ENCODE measurements at regions not wholly inside any gene's neighbourhood (a gene's known extent, or its start where the extent isn't known, plus 50 kb on each side); places are given as distances from the start of the nearest gene placed in this dataset.

DNA sequence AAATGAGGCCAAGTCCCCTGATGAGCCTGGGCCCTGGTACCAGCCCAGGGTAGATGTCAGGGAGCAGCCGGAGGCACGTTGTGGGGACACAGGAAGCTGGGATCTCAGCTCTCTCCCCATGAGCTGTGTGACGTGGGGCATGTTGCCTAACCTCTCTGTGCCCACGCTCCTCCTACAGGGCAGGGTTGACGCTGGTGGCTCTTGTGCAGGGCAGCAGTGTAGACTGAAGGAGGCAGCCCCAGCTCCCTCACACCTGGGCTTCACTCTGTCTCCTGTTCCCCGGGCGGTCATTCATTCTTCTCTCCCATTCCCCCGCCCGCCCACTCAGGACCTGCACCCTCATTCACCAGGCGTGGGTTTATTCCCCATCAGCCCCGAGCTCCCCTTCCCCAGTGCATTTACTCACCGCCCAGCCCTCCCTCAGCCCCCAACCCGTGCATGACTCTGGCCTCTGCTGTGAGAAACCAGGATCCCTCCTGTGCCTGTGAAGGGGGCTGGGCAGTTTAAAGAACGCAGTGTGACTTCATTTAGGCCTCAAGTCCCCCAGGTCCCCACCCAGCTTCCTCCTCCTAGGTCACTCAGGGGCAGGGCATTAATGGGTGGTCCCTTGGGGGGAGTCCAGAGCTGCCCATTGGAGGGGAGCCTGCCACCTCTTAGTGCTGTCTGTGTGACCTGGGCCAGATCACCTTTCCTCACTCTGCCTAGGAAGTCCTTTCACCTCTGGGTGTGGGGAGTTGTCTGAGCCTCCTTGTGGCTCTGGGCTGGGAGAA lies 285.7 kb downstream of the PTPRU start:
- no peak for DNase-seq

GRCh38 chr1:29521438-29521715 lies 285.1 kb downstream of the PTPRU start:
- DNase-seq, result no peak

DNA sequence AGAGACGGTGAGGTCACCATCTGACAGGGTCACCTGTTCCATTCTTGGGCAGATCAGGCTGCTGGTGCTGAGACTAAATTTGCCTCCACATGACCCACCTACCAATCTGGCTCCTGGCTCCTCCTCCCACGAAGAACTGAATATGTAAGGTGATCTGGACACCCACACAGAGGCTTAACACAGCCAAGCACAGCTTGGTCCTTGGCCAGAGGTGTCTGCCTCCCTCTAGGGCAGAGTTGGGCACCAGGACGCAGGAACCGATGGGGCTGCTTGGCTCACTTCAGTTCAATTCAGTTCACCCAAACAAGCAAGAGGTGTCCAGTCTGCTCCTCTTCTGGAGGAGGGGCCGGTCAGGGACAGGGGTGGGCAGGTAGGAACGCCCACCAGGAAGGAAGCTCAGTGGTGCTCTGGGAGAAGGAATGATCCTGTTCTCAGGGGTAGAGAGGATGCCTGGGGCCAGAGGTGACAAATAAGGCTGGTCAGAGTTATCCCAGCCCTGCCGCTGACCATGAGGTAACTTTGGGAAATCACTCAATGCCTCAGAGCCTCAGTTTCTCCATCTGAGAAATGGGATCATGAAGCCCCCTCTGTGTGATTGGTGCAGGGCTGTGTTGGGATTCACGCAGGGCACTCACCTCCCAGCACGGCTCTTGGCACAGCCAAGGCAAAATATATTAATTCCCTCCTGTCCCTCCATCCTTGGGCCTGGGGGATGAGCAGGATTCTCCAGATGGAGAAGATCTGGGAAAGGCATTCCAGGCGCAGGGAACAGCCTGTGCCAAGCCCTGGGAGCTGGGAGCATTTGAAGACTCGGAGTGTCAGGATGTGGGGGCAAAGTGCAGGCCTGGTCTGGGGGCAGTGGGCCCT lies 284.5 kb downstream of the PTPRU start:
- no peak for DNase-seq

- no peak for DNase-seq
Observed at GRCh38 chr1:29519788-29520110, 283.4 kb downstream of the PTPRU start.

DNA sequence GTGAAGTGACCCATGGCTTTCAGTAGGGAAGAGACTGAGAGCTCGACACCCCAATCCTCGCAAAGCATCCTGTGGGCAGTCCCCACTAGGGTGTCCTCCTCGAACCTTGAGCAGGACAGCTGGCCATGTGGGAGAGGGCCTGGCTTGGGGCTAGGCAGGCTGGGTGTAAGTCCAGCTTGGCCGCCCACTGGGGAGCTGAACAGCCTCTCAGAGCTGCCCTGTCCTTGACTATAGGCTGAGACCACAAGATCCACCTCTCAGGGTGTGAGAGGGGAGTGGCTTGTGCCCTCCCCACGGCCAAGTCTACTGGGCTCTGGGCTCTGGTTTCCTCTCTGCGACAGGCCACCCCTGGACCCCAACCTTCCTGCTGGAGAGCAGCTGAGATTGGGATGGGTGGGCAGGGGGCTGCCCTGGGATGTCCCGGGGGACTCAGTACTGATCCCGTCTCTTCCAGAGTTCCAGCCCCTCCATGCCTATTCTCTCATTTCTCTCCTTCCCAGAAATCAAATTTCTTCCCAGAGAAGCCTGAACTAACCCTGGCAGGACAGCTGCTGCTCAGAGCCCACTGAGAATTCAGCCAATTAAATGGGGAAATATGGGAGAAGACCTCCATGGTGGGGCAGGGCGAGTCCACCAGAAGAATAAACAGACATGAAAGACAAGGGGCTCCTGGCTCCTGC lies 282.9 kb downstream of the PTPRU start:
- no peak for DNase-seq

- DNase-seq, result no peak
Observed at GRCh38 chr1:29518183-29518835, 282.0 kb downstream of the PTPRU start.

DNA sequence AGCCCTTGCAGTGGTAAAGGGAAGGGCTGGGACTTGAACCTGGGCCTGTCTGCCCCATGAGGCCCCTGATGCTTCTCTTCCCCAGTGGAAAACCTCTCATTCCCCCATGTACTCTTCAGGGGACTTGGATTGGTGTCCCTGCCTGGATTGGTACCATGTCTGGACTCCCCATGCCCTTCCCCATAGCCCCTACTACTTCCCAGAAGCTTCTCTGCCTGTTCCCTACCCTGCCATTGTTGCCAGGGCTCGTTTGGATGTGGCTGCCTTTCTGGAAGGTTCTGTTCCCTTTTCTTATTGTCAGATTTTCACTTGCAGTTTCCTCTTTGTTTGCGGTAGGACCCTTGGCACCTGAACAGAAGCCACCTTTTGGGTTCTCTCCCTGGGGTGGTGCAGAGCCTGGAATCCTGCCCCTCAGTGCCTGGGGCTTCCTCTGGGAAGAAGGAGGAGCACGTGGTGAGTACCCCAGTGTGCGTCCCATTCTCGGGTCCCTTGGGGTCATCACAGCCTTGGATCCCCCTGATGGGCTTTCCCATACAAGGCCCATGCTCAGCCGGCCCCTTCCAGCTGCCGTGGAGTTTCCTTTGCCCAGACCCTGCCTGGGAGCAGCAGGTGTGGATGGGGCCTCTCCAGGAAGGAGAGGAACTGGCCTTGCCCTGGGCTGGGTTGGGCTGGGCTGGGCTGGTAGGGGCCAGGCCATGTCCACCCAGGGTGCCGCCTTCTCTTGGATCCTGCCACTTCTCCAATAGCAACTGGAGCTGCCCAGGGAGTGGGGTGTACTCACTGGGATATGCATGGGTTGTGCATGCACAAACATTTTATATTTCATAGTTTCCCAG lies 281.1 kb downstream of the PTPRU start:
- no peak for DNase-seq

- DNase-seq, result no peak
Observed at GRCh38 chr1:29516063-29516820, 279.9 kb downstream of the PTPRU start.

DNA sequence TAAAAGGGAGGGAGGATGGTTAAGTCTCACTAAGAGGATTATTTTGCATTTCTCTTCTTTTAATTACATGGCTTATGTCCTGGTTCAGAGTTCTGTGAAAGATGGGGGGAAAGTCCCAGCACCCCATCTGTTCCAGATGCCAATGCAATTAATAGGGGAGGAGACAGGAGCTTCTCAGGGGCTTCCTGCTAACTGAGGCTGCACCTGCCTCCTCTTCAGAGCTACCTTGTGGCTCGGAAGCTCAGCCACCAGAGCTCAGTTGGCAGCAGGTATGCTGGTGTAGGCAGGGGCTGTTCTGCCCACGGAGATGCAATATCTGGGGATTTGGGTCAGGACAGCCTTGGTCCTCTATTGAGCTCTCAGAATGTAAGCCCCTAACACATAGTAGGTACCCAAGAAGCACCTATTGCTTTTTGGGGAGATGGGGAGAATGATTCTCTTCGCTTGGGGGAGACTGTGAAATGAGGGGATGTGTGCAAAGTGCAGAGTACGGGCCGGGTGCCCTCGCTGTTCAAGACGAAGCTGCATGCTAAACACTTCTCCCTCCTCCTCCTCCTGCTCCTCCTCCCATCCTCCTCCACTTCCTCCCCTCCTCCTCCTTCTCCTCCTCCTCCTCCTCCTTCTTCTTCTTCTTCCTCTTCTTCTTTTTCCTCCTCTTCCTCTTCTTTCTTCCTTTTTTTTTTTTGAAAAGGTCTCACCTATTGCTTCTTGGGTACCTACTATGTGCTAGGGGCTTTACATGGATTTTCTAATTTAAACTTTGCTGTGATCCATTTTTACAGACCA lies 279.0 kb downstream of the PTPRU start:
- DNase-seq, result no peak

- DNase-seq, result no peak
Observed at GRCh38 chr1:29514361-29515169, 278.2 kb downstream of the PTPRU start.

- DNase-seq, result peak; percentile 43
Observed at GRCh38 chr1:29513357-29513756, 277.0 kb downstream of the PTPRU start.

- DNase-seq, result no peak
Observed at GRCh38 chr1:29511436-29511835, 275.1 kb downstream of the PTPRU start.

DNA sequence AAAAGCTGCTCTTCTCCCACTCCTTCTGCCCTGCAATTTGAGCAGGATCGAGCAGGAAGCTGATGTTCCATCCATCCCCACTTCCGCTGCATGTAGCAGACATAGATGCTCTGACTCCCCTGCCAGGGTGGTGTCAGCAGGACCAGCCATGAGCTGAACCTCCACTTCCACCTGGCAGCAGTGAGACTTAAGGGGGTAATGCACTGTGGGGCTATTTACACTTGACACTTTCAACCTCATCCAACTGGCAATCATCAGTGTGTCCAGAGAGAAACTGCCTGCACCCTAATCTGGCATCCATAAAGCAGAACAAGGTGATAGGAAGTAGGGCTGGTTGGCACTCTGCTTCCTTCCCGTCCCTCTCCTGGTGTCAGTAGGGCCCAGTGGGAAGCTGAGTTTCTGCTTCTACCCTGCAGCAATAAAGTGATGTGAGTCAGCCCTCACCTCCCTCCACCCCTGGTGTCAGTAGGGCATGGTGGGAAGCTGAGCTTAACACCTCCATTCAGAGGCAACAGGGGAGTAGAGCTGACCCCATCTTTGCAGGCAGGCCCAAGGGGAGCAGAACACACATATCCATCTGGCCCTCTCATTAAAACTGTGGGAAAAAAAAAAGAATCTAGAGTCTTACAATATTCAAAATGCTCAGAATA lies 272.3 kb downstream of the PTPRU start:
- DNase-seq, result no peak

DNA sequence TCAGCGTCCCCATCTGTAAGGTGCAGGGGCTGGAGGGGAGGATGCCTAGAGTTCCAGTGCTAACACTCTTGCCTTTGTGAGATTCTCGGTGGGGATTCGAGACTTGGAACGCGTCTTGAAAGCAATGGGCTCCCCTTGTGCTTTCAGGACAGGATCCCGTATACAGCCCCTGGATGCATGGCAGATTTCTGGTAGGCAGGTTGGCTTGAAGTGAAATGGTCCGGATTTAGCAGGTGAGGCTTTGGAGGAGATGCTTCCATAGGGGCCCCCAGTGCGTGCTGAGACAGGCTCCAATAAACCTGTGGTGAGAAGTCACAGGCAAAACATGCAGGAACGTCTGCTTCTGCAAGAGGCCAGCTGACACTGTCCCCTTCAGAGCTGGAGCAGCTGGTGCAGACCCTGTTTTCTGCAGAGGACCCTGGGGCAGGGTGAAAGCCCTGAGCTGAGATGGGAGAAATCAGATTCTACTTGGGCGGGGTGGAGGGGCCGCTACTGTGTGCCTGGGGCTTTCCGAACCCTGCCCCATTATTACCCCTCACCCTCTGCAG lies 270.4 kb downstream of the PTPRU start:
- no peak for DNase-seq

DNA sequence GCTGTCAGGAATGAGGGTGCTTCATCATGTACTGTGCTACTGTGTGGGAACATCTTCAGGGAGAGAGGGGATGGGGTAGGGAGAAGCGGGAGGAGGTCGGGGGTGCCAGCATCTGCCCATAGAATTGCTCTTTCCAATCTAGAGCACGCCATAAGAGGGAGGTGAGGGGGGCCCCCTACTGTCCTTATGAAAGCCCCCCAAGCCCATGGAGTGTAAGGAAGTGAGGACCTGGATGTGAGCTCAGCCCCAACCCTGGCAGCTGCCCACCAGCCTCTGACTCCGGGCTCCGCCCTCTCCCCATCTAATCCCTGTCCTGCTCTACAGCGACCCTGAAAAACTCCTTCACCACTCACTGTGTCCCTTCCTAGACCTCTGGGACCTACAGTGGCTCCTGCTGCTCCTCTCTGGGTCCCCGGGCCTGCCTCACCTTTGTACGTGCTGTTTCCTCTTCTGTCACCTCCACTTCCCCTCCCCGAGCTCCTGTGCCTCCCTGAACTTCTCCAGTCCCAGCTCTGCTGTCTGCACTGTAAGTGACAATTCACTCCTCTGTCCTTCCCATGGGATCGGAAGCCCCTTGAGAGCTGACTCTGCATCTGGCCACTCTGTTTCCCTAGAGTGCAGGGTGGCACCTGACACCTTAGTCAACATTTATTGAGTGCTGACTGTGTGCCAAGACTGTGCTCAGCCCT lies 269.4 kb downstream of the PTPRU start:
- no peak for DNase-seq

- DNase-seq, result no peak
Observed at GRCh38 chr1:29504709-29505410, 268.5 kb downstream of the PTPRU start.

- no peak for DNase-seq
Observed at GRCh38 chr1:29504196-29504595, 267.9 kb downstream of the PTPRU start.
